ENCODE measurements at regions not wholly inside any gene's neighbourhood (a gene's known extent, or its start where the extent isn't known, plus 50 kb on each side); places are given as distances from the start of the nearest gene placed in this dataset.

DNA sequence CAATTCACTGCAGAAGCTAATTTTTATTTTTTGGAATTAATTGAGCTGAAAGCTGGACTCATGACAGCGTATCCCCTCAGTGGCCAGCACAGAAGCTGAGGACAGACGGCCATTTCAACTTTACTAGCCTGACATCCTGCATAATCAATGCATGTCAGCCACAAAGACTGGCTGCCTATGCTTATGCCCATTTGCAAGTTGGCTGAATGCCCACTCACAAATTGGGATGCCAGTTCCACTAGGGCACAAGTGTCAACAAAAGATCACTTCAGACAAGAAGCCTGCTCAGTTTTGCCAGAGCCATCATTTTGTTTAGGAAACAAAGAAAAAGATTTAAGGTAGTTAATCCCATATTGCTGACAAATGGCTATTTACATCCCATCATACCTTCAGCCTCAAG, 417.6 kb downstream of the NOVA1 start:
- no peaks in the 10 kb centered on the region for H3K4me1 Mint-ChIP-seq
- no peak overlapping the region for H3K4me3 Mint-ChIP-seq
- no peaks in the 10 kb centered on the region for H3K27me3 Mint-ChIP-seq
- no peaks in the 10 kb centered on the region for H3K36me3 Mint-ChIP-seq
- DNase-seq (no peak), ATAC-seq (ENCODE audit: low read depth in 2 of 2) (no peak)
- no peak overlapping the region for H3K27ac Mint-ChIP-seq
- H3K9me3 Mint-ChIP-seq = peaks cover 0 to 6% (median 2%) of the 10 kb centered on the region in 7 donors

DNA sequence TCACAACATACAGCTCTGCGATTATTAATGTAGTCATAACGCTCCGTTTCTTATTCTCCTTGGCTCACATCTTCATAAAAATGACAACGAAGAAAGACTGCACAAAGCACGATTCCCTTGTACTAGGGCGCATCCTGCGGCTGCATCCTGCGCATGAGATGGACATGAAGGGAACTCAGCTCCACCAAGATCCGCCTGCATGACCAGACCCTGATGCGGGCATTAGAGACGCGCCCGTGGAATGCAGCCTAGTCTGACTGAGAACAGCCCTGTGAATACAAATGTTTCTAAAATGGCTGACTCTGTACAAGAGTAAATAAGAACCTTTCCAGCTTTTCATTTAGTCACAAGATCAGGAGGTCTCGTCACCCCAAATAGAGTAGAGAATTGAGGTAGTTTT, 422.2 kb downstream of the NOVA1 start:
- Mint-ChIP-seq H3K4me1 (no peaks in the 10 kb centered on the region), H3K36me3 (no peaks in the 10 kb centered on the region), H3K27ac (no peak overlapping the region), H3K4me3 (no peak overlapping the region), H3K27me3 (no peaks in the 10 kb centered on the region), H3K9me3 (peaks cover 0 to 3% (median 0%) of the 10 kb centered on the region in 7 donors)
- no peak for DNase-seq
- ATAC-seq (ENCODE audit: low read depth in 2 of 2) = no peak

DNA sequence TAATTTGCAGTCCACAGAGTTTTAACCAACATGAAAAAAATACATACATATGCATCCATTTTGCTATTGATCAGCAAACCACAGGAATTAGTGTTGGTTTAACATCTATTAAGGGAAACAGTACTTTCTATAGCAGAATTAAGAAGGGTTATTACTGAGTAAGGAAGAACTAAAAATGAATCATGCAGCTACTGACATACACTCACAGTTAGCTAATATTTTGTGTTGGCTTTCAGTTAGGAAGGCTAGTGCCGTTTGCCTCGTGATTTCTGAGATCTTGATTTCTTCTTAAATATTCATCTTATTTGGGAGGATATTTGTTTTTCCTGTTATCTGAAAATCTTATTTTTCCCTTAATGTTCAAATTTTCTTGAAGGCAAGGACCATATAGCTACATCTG, 423.4 kb downstream of the NOVA1 start:
- DNase-seq (no peak), ATAC-seq (ENCODE audit: low read depth in 2 of 2) (no peak)
- H3K27ac Mint-ChIP-seq = no peak overlapping the region
- no peaks in the 10 kb centered on the region for H3K4me1 Mint-ChIP-seq
- H3K36me3 Mint-ChIP-seq = no peaks in the 10 kb centered on the region
- H3K27me3 Mint-ChIP-seq = no peaks in the 10 kb centered on the region
- no peak overlapping the region for H3K4me3 Mint-ChIP-seq
- H3K9me3 Mint-ChIP-seq = peaks cover 0 to 3% (median 0%) of the 10 kb centered on the region in 7 donors

- no peaks in the 10 kb centered on the region for H3K27me3 Mint-ChIP-seq
- H3K4me1 Mint-ChIP-seq = no peaks in the 10 kb centered on the region
- H3K9me3 Mint-ChIP-seq = peaks cover 0 to 3% (median 0%) of the 10 kb centered on the region in 7 donors
- H3K27ac Mint-ChIP-seq = no peak overlapping the region
- H3K36me3 Mint-ChIP-seq = no peaks in the 10 kb centered on the region
- no peak for ATAC-seq (ENCODE audit: low read depth in 2 of 2)
- DNase-seq = no peak
- no peak overlapping the region for H3K4me3 Mint-ChIP-seq
These were observed 424.2 kb downstream of the NOVA1 start for GRCh38 chr14:26173581-26174110.

- no peak overlapping the region for H3K27ac Mint-ChIP-seq
- ATAC-seq (ENCODE audit: low read depth in 2 of 2) = no peak
These were observed 425.4 kb downstream of the NOVA1 start for GRCh38 chr14:26172396-26172795.

GRCh38 chr14:26170885-26171284, 426.9 kb downstream of the NOVA1 start:
- DNase-seq (no peak), ATAC-seq (ENCODE audit: low read depth in 2 of 2) (no peak)
- H3K27me3 Mint-ChIP-seq = no peaks in the 10 kb centered on the region
- H3K27ac Mint-ChIP-seq = no peak overlapping the region
- no peaks in the 10 kb centered on the region for H3K4me1 Mint-ChIP-seq
- no peaks in the 10 kb centered on the region for H3K36me3 Mint-ChIP-seq
- peaks cover 0 to 3% (median 0%) of the 10 kb centered on the region in 7 donors for H3K9me3 Mint-ChIP-seq
- no peak overlapping the region for H3K4me3 Mint-ChIP-seq

More at GRCh38 chr14:26172396-26172795, 425.4 kb downstream of the NOVA1 start:
- Mint-ChIP-seq H3K9me3 (peaks cover 0 to 3% (median 0%) of the 10 kb centered on the region in 7 donors), H3K27me3 (no peaks in the 10 kb centered on the region), H3K4me1 (no peaks in the 10 kb centered on the region), H3K4me3 (no peak overlapping the region), H3K36me3 (no peaks in the 10 kb centered on the region)
- no peak for DNase-seq

- Mint-ChIP-seq H3K36me3 (no peaks in the 10 kb centered on the region), H3K4me3 (no peak overlapping the region), H3K27ac (no peak overlapping the region), H3K4me1 (no peaks in the 10 kb centered on the region), H3K27me3 (no peaks in the 10 kb centered on the region), H3K9me3 (peaks cover 0 to 19% (median 7%) of the 10 kb centered on the region in 7 donors)
- ATAC-seq (ENCODE audit: low read depth in 2 of 2) (no peak), DNase-seq (no peak)
These were observed 434.1 kb downstream of the NOVA1 start for GRCh38 chr14:26163761-26164160.

GRCh38 chr14:26157517-26157916, 440.3 kb downstream of the NOVA1 start:
- H3K4me1 Mint-ChIP-seq = no peaks in the 10 kb centered on the region
- H3K4me3 Mint-ChIP-seq = no peak overlapping the region
- no peaks in the 10 kb centered on the region for H3K27me3 Mint-ChIP-seq
- DNase-seq (no peak), ATAC-seq (ENCODE audit: low read depth in 2 of 2) (no peak)
- H3K27ac Mint-ChIP-seq = no peak overlapping the region
- no peaks in the 10 kb centered on the region for H3K36me3 Mint-ChIP-seq
- peaks cover 8 to 37% (median 19%) of the 10 kb centered on the region in 7 donors for H3K9me3 Mint-ChIP-seq

GRCh38 chr14:26143057-26143456, 454.8 kb downstream of the NOVA1 start:
- no peaks in the 10 kb centered on the region for H3K4me1 Mint-ChIP-seq
- no peak overlapping the region for H3K4me3 Mint-ChIP-seq
- no peak overlapping the region for H3K27ac Mint-ChIP-seq
- H3K36me3 Mint-ChIP-seq = no peaks in the 10 kb centered on the region
- no peaks in the 10 kb centered on the region for H3K27me3 Mint-ChIP-seq
- ATAC-seq (ENCODE audit: low read depth in 2 of 2) (no peak), DNase-seq (no peak)
- H3K9me3 Mint-ChIP-seq = peaks cover 0 to 8% (median 0%) of the 10 kb centered on the region in 7 donors

DNA sequence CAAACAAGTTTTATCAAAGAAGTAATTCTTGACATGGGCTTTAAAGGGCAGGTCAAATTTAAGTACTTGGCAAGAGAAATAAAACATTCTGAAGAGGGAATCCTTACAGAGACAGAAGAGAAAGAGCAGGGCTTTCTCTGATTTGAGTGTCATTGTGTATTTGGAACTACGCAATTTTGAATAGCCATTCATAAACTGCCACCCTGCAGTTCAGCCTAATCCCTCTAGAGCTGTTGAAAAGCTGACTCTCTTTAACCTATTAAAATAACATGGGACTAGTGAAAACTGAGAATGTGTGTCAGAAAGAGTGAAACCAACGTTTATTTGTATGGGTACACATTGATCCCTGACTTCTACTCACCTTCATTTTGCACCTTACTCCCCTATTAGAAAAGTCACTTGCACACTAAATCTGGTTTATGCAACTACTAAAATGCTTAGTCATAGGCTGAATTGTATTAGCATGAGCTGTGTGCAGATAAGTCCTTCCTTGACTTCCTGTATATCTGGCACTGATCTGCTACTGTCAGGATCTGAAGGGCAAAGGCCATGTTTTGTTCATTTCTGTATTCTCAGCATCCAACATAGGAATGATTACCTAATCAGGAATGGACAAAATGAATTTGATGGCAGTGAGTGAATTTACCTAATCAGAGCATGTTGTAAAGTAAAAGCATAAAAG, 458.9 kb downstream of the NOVA1 start:
- H3K4me1 Mint-ChIP-seq = no peaks in the 10 kb centered on the region
- H3K9me3 Mint-ChIP-seq = peaks cover 0 to 17% (median 7%) of the 10 kb centered on the region in 7 donors
- DNase-seq (no peak), ATAC-seq (ENCODE audit: low read depth in 2 of 2) (no peak)
- H3K4me3 Mint-ChIP-seq = no peak overlapping the region
- H3K36me3 Mint-ChIP-seq = no peaks in the 10 kb centered on the region
- no peaks in the 10 kb centered on the region for H3K27me3 Mint-ChIP-seq
- H3K27ac Mint-ChIP-seq = no peak overlapping the region

DNA sequence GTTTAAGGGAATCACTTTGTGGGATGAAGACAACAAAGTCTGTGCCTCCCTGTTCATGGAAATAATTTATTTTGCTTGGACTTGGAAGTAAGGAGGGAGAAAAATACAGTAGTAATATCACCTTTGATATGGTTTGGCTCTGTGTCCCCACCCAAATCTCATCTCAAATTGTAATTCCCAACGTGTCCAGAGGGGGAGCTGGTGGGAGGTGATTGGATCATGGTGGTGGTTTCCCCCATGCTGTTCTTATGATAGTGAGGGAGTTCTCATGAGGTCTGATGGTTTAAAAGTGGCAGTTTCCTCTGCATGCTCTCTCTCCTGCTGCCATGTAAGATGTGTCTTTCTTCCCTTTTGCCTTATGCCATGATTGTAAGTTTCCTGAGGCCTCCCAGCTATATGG, 460.7 kb downstream of the NOVA1 start:
- H3K27me3 Mint-ChIP-seq = no peaks in the 10 kb centered on the region
- H3K36me3 Mint-ChIP-seq = no peaks in the 10 kb centered on the region
- no peak for ATAC-seq (ENCODE audit: low read depth in 2 of 2)

DNA sequence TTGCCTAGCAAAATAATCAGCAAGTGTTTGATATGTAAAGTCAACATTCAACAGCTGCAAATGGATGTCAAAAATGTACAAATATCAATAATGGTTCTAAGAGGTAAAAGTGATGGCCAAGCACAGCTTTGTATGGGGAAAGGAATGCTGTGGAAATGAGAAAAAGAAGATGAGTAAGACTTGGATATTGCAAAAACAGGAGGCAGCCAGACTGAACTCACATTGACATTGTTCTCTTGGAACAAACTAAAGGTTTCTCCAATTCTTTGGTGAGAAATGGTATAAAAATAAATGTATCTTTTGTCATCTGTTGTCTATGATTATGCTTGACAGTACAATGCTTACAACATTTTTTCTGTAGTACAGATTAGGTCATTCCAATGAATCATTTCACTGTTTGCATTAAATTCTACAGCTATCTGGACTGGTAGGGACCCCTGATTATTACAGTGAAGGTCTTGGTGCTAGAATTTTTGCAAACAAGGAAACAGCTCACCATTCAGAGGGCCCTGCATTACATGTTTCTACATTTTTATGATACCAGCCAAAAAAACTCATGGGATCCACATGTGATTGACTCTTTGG, 465.7 kb downstream of the NOVA1 start:
- no peaks in the 10 kb centered on the region for H3K27me3 Mint-ChIP-seq
- ATAC-seq (ENCODE audit: low read depth in 2 of 2) (no peak), DNase-seq (no peak)
- no peak overlapping the region for H3K4me3 Mint-ChIP-seq
- peaks cover 0 to 11% (median 2%) of the 10 kb centered on the region in 7 donors for H3K9me3 Mint-ChIP-seq
- H3K36me3 Mint-ChIP-seq = no peaks in the 10 kb centered on the region
- no peaks in the 10 kb centered on the region for H3K4me1 Mint-ChIP-seq
- no peak overlapping the region for H3K27ac Mint-ChIP-seq

More for the DNA sequence above, 460.7 kb downstream of the NOVA1 start:
- no peak overlapping the region for H3K4me3 Mint-ChIP-seq
- peaks cover 0 to 17% (median 7%) of the 10 kb centered on the region in 7 donors for H3K9me3 Mint-ChIP-seq
- no peak for DNase-seq
- no peaks in the 10 kb centered on the region for H3K4me1 Mint-ChIP-seq
- no peak overlapping the region for H3K27ac Mint-ChIP-seq

DNA sequence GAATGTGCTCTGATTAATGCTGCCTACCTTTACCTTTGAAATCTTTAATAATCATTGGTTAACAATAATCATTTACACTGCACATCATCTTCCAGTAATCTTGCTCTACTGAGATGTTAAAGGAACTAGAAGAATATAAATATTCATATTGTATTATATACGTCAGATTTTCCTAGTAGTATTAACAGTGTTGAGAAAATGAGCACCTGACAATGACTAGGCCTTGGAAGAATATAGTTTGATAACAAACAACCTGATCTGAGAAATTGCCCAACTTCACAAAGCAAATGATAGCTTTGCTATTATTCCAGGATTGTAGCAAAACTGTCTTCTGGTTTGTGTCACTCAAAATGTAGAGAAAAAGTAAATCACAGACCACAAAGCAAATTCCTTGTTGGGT, 467.1 kb downstream of the NOVA1 start:
- Mint-ChIP-seq H3K4me1 (no peaks in the 10 kb centered on the region), H3K4me3 (no peak overlapping the region), H3K36me3 (no peaks in the 10 kb centered on the region), H3K27me3 (no peaks in the 10 kb centered on the region), H3K9me3 (peaks cover 0 to 4% (median 0%) of the 10 kb centered on the region in 7 donors), H3K27ac (no peak overlapping the region)
- ATAC-seq (ENCODE audit: low read depth in 2 of 2) (no peak), DNase-seq (no peak)

GRCh38 chr14:26128931-26129671, 468.7 kb downstream of the NOVA1 start:
- H3K27me3 Mint-ChIP-seq = no peaks in the 10 kb centered on the region
- ATAC-seq (ENCODE audit: low read depth in 2 of 2) = no peak
- H3K4me3 Mint-ChIP-seq = no peak overlapping the region
- H3K27ac Mint-ChIP-seq = no peak overlapping the region
- H3K36me3 Mint-ChIP-seq = no peaks in the 10 kb centered on the region
- H3K4me1 Mint-ChIP-seq = no peaks in the 10 kb centered on the region
- DNase-seq = no peak
- H3K9me3 Mint-ChIP-seq = peaks cover 0 to 3% (median 0%) of the 10 kb centered on the region in 7 donors

Data from naive B cell (primary cell).